SW480 (cell line): ENCODE measurements at regions not wholly inside any gene's neighbourhood (a gene's known extent, or its start where the extent isn't known, plus 50 kb on each side); places are given as distances from the start of the nearest gene placed in this dataset.
A peak's percentile ranks its signal among the peaks of the same experiment; 100 is the strongest.
"Not testable (repeated sequence)": the region's sequence is repeated elsewhere in the genome, so short reads cannot be mapped to it uniquely, and the experiment has no call there.

Experiments used
- DNase-seq: peaks from one replicate; pipeline ENCODE4 v3.0.0-alpha.2; 2016; ENCODE audit warnings: low spot score

GRCh38 chrX:101823236-101823635 lies 108.6 kb downstream of the ZMAT1 start:
- no peak for DNase-seq

- not testable (repeated sequence) for DNase-seq
These were observed 114.1 kb downstream of the ZMAT1 start for GRCh38 chrX:101817739-101818138.

- no peak for DNase-seq
These were observed 118.6 kb downstream of the ZMAT1 start for GRCh38 chrX:101813200-101813599.

- DNase-seq = no peak
These were observed 128.4 kb downstream of the ZMAT1 start for GRCh38 chrX:101803451-101803850.

GRCh38 chrX:101799387-101799786 lies 132.4 kb downstream of the ZMAT1 start:
- peak; percentile 70 for DNase-seq

DNA sequence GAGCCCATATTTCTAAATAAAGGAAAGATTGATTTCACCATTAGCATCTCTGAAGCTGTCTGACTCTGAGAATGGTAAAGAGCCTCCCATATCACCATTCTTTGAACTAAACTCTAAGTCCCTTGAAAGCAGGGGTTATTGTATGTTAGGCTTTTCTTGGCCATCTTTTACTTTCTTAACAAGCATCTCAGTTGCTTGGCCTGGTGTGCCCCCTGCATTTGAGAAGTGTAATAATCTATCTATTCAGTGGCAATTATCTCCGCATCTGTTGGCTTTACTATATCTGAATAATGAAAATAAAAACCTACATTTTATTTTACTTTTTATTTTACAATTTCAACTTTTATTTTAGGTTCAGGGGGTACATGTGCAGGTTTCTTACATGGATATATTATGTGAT lies 128.3 kb upstream of the ARMCX2 start:
- DNase-seq = no peak

DNA sequence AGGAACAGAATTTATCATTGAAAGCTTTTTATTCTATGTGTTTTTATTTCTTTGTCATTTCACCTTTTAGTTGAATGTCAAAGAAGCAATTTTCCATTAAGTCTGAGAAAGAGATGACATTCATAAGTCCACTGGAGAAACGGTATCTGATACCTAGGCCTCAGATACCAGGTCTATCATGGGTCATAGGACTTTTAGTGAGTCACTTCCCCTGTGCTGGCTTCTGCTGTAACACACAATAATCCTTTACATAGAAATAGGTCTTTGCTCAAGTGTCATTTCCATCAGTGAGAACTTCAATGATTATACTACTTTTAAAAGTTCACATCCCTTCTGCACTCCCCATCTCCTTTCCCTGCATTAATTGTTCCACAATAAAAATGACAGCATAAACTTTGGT lies 125.5 kb upstream of the ARMCX2 start:
- DNase-seq = no peak

DNA sequence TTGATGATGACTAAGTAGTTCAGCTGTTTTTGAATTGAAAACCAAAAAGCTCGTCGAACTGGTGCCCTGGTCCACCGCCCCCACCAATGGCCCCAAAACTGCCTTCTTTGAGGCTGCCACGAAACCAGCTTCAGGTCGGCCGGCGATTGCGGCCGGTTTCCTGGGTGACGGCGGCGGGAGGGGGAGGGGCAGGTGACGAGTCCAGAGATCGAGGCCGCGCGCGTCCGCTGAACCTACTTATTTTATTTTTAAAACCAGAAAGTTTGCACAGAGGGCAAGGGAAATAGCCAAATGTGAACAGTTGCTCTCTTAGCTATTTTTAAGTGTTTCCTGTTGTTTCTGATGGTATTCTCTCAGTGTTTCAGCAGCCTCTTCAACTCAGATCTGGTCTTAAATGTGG lies 120.8 kb upstream of the ARMCX2 start:
- not testable (repeated sequence) for DNase-seq

DNA sequence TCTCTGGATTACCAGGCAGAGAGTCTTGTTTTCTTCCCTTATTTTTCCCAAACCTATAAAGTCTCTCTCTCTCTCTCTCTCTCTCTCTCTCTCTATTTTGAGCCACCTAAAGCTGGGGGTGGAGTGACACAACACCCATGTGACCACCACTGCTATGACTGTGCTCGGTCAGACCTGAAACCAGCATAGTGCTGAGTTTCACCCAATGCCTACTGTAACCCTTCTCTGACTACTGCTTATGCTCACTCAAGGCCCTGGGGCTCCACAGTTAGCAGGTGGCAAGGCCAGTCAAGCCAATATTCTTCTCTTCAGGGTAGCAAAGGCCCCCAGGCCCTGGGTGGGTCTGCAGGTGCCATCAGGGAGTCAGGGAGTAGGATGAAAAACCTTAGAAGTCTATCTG lies 114.7 kb upstream of the ARMCX2 start:
- DNase-seq = no peak

GRCh38 chrX:101764538-101764937 lies 104.9 kb upstream of the ARMCX2 start:
- DNase-seq = no peak

- peak; percentile 8 for DNase-seq
These were observed 99.3 kb upstream of the ARMCX2 start for GRCh38 chrX:101759000-101759399.

- DNase-seq = no peak
These were observed 91.1 kb upstream of the ARMCX2 start for GRCh38 chrX:101750744-101751143.

- no peak for DNase-seq
These were observed 89.8 kb upstream of the ARMCX2 start for GRCh38 chrX:101749436-101749835.

- no peak for DNase-seq
These were observed 85.4 kb upstream of the ARMCX2 start for GRCh38 chrX:101745046-101745445.

DNA sequence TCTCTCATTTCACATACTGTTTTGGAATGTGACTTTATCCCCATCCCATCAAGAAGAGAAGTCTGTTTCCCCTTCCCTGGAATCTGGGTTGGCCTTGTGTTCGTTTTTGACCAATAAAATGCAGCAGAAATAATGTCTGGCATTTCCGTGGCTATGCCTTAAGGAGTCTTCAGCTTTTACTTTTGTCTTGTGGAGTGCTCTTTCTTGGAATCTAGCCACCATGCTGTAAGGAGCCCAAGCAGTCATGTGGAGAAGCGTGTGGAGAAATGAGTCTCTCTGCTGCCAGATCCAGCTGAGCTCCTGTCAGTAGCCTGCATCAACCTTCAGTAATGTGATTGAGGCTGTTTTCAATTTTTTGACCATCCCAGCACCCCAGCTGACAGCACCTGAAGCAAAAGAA lies 84.4 kb upstream of the ARMCX2 start:
- DNase-seq = no peak

GRCh38 chrX:101740642-101741041 lies 81.0 kb upstream of the ARMCX2 start:
- no peak for DNase-seq

- DNase-seq = not testable (repeated sequence)
These were observed 79.2 kb upstream of the ARMCX2 start for GRCh38 chrX:101738867-101739266.

- DNase-seq = not testable (repeated sequence)
These were observed 78.8 kb upstream of the ARMCX2 start for GRCh38 chrX:101738411-101738810.

GRCh38 chrX:101736651-101737050 lies 77.0 kb upstream of the ARMCX2 start:
- no peak for DNase-seq

GRCh38 chrX:101732870-101733269 lies 73.2 kb upstream of the ARMCX2 start:
- DNase-seq = no peak

DNA sequence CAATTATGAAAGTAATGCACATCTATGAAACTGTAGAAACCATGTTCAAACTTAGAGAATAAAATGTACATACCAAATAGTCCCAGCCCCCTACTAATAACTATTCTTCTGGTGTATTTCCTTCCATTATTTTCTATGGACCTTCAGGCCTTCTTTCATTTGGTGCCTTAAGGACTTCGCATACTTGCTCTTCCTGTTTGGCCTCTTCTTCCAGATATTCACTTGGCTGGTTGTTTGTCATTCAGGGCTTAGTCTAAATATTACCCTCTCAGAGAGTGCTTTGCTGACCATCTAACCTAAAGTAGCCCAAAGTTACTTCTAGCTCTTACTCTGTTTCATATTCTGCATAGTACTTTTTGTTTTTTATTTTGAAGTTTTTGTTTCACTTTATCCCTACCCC lies 70.3 kb upstream of the ARMCX2 start:
- no peak for DNase-seq
